Right cardiac atrium (tissue), 5 donors: ENCODE measurements at regions not wholly inside any gene's neighbourhood (a gene's known extent, or its start where the extent isn't known, plus 50 kb on each side); places are given as distances from the start of the nearest gene placed in this dataset.

Experiments
- ATAC-seq, 2 donors: fragments of 200-7000 bp; cut with Tn5 transposase; one replicate each; pipeline versions ENCODE4 v1.8.0 to v1.9.1; 2020; ENCODE audit warnings: moderate library complexity in 2 of 2, mild to moderate bottlenecking in 1 of 2
- DNase-seq, 3 donors: peaks; one replicate each; pipeline ENCODE4 v3.0.0-alpha.2; 2020
- H3K27ac ChIP-seq: one replicate; pipeline ENCODE4 v1.5.1; 2013; ENCODE audit warnings: mild to moderate bottlenecking, low read length, control low read depth, moderate library complexity
- H3K27me3 ChIP-seq: one replicate; pipeline ENCODE4 v1.6.1; 2013; ENCODE audit not compliant: control insufficient read depth, insufficient read depth
- H3K4me1 ChIP-seq: one replicate; pipeline ENCODE4 v1.6.1; 2013; ENCODE audit warnings: low read length; ENCODE audit not compliant: control insufficient read depth, insufficient read depth
- H3K4me3 ChIP-seq: one replicate; pipeline ENCODE4 v1.5.1; 2013; ENCODE audit warnings: low read length, control low read depth
- H3K9me3 ChIP-seq: one replicate; pipeline ENCODE4 v1.6.1; 2013; ENCODE audit warnings: low read length; ENCODE audit not compliant: control insufficient read depth
- WGBS: extraction: QIAGEN DNeasy Blood & Tissue Kit; methylation state at CpG from one replicate; pipeline ENCODE4 v1.1.7; 2013; 5-methylcytosine and 5-hydroxymethylcytosine counted together
- intact Hi-C, 4 donors: fragments of 100-400 bp; cut with DNase I; formaldehyde crosslinking; loops; one replicate each; pipeline versions ENCODE4 v1.11.0 to v1.14.0; 2022 to 2023
- donor health status: healthy with polysubstance abuse.
- donor health status: DM: no; HTN: yes; CAD: no.
- donor health status: DM: no; HTN: no; CAD: no.
- donor health status: DM: no; HTN: yes; CAD: no; lungs with severe emphysema.
- donor health status: DM: yes; HTN: yes; CAD: no.

DNA sequence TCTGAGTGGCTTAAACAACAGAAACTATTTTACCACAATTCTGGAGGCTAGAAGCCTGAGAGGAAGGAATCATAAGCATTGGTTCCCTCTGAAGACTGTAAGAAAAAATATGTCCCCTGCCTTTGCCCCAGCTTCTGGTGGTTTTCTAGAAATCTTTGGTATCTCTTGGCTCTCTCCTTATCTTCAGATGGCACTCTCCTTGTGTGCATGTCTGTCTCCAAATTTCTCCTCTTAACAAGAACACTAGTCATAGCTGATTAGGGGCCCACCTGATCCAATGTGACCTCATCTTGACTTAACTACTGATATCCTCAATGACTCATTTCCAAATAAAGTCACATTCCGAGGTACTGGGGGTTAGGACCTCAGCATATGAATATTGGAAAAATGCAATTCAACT lies 635.0 kb upstream of the NR3C2 start:
- ATAC-seq (no peak), DNase-seq (no peak)
- intact Hi-C loops, result no loop called here
- Histone ChIP-seq H3K4me1 (no peaks in the 10 kb centered on the region), H3K27me3 (no peaks in the 10 kb centered on the region), H3K4me3 (no peak overlapping the region), H3K9me3 (no peaks in the 10 kb centered on the region), H3K27ac (no peak overlapping the region)
- WGBS, result 62% methylated on average over 1 of the region's 1 CpG

DNA sequence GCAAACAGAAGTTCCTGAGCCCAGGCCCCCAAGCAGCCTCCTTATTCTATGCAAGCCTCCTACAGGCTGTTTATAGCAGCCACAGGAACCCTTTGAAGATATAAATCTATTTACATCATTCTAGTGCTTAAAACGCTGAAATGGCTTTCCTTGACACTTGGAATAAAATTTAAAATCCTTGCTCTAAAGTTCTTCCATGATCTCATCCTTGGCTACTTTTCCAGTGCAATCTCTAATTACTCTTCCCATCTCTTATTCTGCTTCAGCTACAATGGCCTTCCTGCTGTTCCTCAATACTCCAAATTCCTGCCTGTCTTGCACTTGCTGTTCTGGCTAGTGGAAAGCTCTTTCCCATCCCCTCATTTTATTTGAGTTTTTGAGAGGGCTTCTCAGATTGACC lies 634.2 kb upstream of the NR3C2 start:
- no peaks in the 10 kb centered on the region for H3K9me3 ChIP-seq
- ATAC-seq (no peak), DNase-seq (no peak)
- H3K4me1 ChIP-seq, result no peaks in the 10 kb centered on the region
- WGBS, result 39% methylated on average over 1 of the region's 1 CpG
- H3K27me3 ChIP-seq, result no peaks in the 10 kb centered on the region
- no peak overlapping the region for H3K4me3 ChIP-seq
- intact Hi-C loops, result no loop called here
- H3K27ac ChIP-seq, result no peak overlapping the region

DNA sequence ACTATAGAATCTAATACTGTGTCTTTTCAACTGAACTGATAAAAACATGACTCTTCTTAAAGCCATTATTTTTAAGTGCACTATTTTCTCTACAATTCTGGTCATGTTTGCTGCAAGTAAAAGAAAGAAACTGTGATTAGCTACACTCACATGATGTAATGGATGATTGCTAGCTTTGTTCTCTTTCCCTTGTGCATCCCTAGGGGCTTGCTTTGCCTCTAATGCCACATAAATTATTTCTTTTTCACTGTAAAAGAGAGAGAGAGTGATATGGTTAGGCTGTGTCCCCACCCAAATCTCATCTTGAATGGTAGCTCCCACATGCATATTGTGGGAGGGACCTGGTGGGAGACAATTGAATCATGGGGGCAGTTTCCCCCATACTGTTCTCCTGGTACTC lies 630.2 kb upstream of the NR3C2 start:
- no peak for DNase-seq
- Histone ChIP-seq H3K4me1 (no peaks in the 10 kb centered on the region), H3K4me3 (no peak overlapping the region), H3K9me3 (no peaks in the 10 kb centered on the region), H3K27me3 (no peaks in the 10 kb centered on the region), H3K27ac (no peak overlapping the region)
- intact Hi-C loops, result no loop called here
- no peak for ATAC-seq

GRCh38 chr4:149065753-149066152 lies 623.5 kb upstream of the NR3C2 start:
- no peak for DNase-seq
- ATAC-seq, result no peak
- H3K4me1 ChIP-seq, result no peaks in the 10 kb centered on the region
- no peaks in the 10 kb centered on the region for H3K27me3 ChIP-seq
- 98% methylated on average over 1 of the region's 1 CpG for WGBS
- peaks cover 2% of the 10 kb centered on the region for H3K9me3 ChIP-seq
- H3K27ac ChIP-seq, result no peak overlapping the region
- no peak overlapping the region for H3K4me3 ChIP-seq
- intact Hi-C loops, result no loop called here

DNA sequence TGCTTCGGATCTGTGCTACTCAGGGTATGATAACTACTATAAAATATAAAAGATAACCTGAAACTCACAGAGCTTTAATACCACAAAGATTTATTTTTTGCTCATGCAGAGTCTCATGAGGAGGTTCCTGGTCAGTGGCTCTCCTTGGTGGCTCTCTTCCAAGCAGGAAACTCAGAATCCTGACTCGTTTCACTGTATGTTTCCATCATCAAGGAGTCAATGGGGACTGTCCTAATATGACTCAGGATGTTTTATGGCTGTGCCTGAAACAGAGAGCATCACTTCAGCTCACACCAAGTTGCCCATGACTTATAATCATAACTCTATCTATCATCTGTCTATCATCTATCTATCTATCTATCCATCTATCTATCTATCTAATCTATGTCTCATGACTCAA lies 620.8 kb upstream of the NR3C2 start:
- no peak overlapping the region for H3K27ac ChIP-seq
- no peak for DNase-seq
- no peaks in the 10 kb centered on the region for H3K27me3 ChIP-seq
- intact Hi-C loops, result no loop called here
- no peaks in the 10 kb centered on the region for H3K4me1 ChIP-seq
- ATAC-seq, result no peak
- no peak overlapping the region for H3K4me3 ChIP-seq
- 74% methylated on average over 2 of the region's 2 CpGs for WGBS
- H3K9me3 ChIP-seq, result peaks cover 2% of the 10 kb centered on the region

- intact Hi-C loops, result no loop called here
- Histone ChIP-seq H3K4me3 (no peak overlapping the region), H3K9me3 (no peaks in the 10 kb centered on the region), H3K27me3 (no peaks in the 10 kb centered on the region), H3K4me1 (no peaks in the 10 kb centered on the region), H3K27ac (no peak overlapping the region)
- ATAC-seq (no peak), DNase-seq (no peak)
- 58% methylated on average over 3 of the region's 3 CpGs for WGBS
Measured at GRCh38 chr4:149057594-149057993, 615.4 kb upstream of the NR3C2 start.

DNA sequence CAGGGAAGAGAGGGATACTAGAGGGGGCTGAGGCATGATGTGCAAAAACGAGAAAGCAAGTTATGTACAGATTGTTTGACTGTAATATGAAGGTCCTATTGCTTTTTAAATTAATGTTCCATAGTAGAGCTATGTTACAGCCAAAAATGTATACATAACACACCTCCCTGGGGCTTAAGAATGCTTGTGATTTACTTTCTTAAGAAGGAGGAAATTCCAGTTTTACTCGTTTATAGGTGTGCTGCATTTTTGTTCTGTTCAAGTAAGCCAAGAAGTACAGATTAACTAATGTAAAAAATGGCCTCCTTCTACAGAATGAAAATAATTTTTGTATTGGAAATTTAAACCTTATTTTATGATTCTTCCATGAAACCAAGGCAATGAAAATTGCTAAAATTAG lies 614.4 kb upstream of the NR3C2 start:
- no peaks in the 10 kb centered on the region for H3K9me3 ChIP-seq
- DNase-seq (no peak), ATAC-seq (no peak)
- 73% methylated on average over 2 of the region's 2 CpGs for WGBS
- intact Hi-C loops, result no loop called here
- no peaks in the 10 kb centered on the region for H3K27me3 ChIP-seq
- no peak overlapping the region for H3K4me3 ChIP-seq
- no peak overlapping the region for H3K27ac ChIP-seq
- no peaks in the 10 kb centered on the region for H3K4me1 ChIP-seq

DNA sequence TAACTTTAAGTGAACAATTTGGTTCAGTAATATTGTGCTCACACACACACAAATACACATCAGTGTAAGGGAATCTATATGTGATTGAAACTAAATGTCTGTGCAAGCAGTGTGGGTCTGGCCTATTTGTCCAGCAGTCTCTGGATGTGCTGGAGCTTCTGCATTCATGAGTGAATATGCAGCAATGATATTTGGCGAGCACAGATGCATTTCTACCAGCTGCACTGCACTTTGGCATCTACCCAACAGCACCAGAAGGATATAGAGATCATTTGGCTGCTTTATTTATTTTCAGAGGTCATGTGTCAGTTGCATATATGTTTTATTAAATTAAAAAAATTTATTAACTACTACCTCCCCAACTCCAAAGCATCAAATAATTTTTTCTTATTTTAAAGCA lies 613.4 kb upstream of the NR3C2 start:
- intact Hi-C loops, result no loop called here
- no peak for DNase-seq
- WGBS, result 61% methylated on average over 1 of the region's 1 CpG

DNA sequence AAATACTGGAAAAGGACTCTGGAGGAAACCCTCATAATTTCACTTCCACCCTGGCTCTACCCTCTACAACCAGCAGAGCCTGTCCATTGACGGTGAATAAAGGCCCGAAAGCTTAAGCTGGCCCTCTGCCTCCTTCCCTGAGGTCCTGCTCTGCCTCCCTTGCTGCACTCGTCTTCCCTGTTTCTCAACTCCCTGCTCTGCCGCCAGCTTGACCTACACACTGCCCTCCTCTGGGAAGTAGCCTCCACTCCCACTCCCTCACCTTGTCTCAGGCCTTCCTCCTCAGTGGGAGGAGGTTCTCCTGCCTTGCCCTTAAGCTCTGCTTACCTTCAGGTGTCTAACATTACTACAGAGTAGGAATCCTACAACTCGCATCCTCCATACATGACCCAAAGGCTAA lies 608.6 kb upstream of the NR3C2 start:
- DNase-seq (no peak), ATAC-seq (no peak)
- Histone ChIP-seq H3K27me3 (no peaks in the 10 kb centered on the region), H3K4me3 (no peak overlapping the region), H3K9me3 (no peaks in the 10 kb centered on the region), H3K4me1 (no peaks in the 10 kb centered on the region), H3K27ac (no peak overlapping the region)
- intact Hi-C loops, result no loop called here
- WGBS, result 92% methylated on average over 5 of the region's 5 CpGs

More for the DNA sequence above, 613.4 kb upstream of the NR3C2 start:
- H3K4me1 ChIP-seq, result no peaks in the 10 kb centered on the region
- H3K27ac ChIP-seq, result no peak overlapping the region
- H3K4me3 ChIP-seq, result no peak overlapping the region
- H3K9me3 ChIP-seq, result no peaks in the 10 kb centered on the region
- no peaks in the 10 kb centered on the region for H3K27me3 ChIP-seq
- no peak for ATAC-seq

DNA sequence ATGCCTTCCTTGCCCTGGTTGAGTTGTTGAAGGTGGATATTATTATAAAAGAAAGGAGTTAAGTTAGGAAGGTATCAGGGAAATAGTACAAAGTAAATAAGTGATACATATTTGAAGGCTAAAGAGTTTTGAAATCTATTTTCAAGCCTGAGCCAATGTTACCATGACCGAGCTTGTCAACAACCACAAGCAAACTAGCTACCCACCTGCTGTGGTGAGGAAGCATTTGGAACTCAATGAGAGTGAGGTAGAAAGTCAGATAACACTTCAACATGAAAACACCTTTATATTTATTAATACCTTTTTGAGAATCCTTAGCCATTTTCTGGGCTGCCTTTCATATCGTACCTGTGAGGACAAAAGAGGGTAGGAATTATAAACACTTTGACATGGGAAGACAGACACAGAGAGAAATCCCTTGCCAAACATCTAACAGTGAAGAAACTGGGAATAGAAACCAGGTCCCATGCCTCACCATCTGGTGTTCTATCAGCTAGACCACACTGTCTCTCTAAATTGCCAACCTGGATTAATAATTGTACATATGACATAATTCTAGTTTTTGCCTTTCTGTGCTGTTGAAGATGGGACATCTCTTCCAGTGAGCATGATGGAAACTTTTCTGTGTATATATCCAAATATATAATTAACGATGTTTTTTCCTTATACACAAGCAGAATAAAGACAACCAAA lies 606.4 kb upstream of the NR3C2 start:
- no peak overlapping the region for H3K4me3 ChIP-seq
- WGBS, result 91% methylated on average over 3 of the region's 3 CpGs
- DNase-seq, result no peak
- intact Hi-C loops, result no loop called here
- no peak for ATAC-seq
- no peaks in the 10 kb centered on the region for H3K9me3 ChIP-seq
- no peaks in the 10 kb centered on the region for H3K4me1 ChIP-seq
- H3K27me3 ChIP-seq, result no peaks in the 10 kb centered on the region
- no peak overlapping the region for H3K27ac ChIP-seq

DNA sequence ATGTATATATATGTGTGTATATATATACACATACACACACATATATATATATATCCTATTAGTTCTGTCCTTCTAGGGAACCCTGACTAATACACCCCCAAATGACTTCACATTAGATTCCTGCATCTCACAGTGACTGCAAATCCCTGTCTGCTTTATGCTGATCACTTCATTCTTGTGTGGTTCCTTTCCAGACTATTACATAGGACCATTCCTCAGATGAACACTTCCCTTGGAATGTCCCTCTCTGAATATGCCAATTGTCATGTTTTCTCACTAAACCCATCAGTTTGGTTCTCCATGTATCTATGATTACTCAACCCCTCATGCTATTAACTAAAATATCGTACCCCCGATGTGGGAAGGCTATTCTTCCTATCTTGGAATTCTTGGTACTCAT lies 605.2 kb upstream of the NR3C2 start:
- ATAC-seq (no peak), DNase-seq (no peak)
- no peak overlapping the region for H3K4me3 ChIP-seq
- no peaks in the 10 kb centered on the region for H3K27me3 ChIP-seq
- WGBS, result 96% methylated on average over 2 of the region's 2 CpGs
- intact Hi-C loops, result no loop called here
- no peaks in the 10 kb centered on the region for H3K9me3 ChIP-seq
- no peak overlapping the region for H3K27ac ChIP-seq
- H3K4me1 ChIP-seq, result no peaks in the 10 kb centered on the region

GRCh38 chr4:149045731-149046130 lies 603.5 kb upstream of the NR3C2 start:
- intact Hi-C loops, result no loop called here

More at GRCh38 chr4:149045731-149046130, 603.5 kb upstream of the NR3C2 start:
- DNase-seq (no peak), ATAC-seq (no peak)
- Histone ChIP-seq H3K4me3 (no peak overlapping the region), H3K4me1 (no peaks in the 10 kb centered on the region), H3K27ac (no peak overlapping the region), H3K27me3 (no peaks in the 10 kb centered on the region), H3K9me3 (no peaks in the 10 kb centered on the region)
- 77% methylated on average over 3 of the region's 3 CpGs for WGBS
